Muscle layer of colon (tissue), 2 donors: ENCODE measurements at regions not wholly inside any gene's neighbourhood (a gene's known extent, or its start where the extent isn't known, plus 50 kb on each side); places are given as distances from the start of the nearest gene placed in this dataset.

ENCODE experiments used
- H3K27ac ChIP-seq: one replicate; pipeline ENCODE4 v1.7.0; 2013; ENCODE audit warnings: low read depth, mild to moderate bottlenecking, low read length, moderate library complexity
- H3K27me3 ChIP-seq, 2 donors: one replicate each; pipeline ENCODE4 v1.7.0; 2013; ENCODE audit warnings: low read length in 2 of 2, mild to moderate bottlenecking in 2 of 2; ENCODE audit not compliant: insufficient read depth in 2 of 2, control insufficient read depth in 1 of 2
- H3K36me3 ChIP-seq: one replicate; pipeline ENCODE4 v1.7.0; 2013; ENCODE audit warnings: mild to moderate bottlenecking, low read length; ENCODE audit not compliant: insufficient read depth
- H3K4me1 ChIP-seq: one replicate; pipeline ENCODE4 v1.7.0; 2013; ENCODE audit warnings: mild to moderate bottlenecking, low read length; ENCODE audit not compliant: insufficient read depth
- H3K4me3 ChIP-seq, 2 donors: one replicate each; pipeline ENCODE4 v1.7.0; 2013; ENCODE audit warnings: low read length in 2 of 2, low read depth in 1 of 2, mild to moderate bottlenecking in 1 of 2, moderate library complexity in 1 of 2
- H3K9ac ChIP-seq: one replicate; pipeline ENCODE4 v1.7.0; 2013; ENCODE audit warnings: low read length
- H3K9me3 ChIP-seq: one replicate; pipeline ENCODE4 v1.7.0; 2013; ENCODE audit warnings: mild to moderate bottlenecking, low read length
- donor health status: abdominal sarcoma.
- donor health status: Adenocarcinoma of cecum.

DNA sequence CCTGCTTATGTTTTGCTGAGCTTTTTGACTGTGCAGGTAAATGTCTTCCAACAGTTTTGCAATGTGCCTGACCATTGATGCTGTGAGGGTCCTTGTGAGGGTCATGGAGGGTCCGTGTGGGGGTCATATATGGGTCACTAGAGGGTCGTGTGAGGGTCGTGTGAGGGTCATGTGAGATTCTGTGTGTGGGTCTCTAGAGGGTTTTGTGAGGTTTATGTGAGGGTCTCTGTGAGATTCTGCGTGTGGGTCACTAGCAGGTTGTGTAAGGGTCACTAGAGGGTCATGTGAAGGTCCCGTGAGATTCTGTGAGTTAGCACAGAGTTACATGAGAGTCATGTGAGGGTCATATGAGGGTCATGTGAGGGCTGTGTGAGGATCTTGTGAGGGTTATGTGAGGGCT, 263.9 kb upstream of the B3GAT1 start:
- no peak overlapping the region for H3K4me3 ChIP-seq
- no peaks in the 10 kb centered on the region for H3K36me3 ChIP-seq
- H3K4me1 ChIP-seq: no peaks in the 10 kb centered on the region
- no peaks in the 10 kb centered on the region for H3K27me3 ChIP-seq
- H3K27ac ChIP-seq: no peak overlapping the region
- no peaks in the 10 kb centered on the region for H3K9me3 ChIP-seq
- H3K9ac ChIP-seq: no peak overlapping the region

DNA sequence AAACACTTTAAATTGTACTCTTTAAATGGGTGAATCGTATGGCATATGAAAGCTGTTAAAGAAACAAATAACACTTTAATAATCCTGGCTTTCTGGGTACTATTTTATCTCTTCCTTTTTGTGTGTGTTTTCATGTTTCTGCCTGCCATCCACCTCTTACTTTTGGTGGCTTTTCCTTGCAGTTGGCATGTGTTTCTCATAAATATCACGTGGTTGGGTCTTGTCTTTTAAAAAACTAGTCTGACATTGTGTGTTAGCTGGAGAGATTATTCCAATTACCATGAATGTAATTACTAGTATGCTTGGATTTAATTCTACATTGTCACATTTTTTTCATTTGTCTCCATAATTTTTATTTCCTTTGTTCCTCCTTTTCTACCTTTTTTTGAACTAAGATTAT, 262.9 kb upstream of the B3GAT1 start:
- Histone ChIP-seq H3K27me3 (peaks cover 0 to 1% of the 10 kb centered on the region in 2 donors), H3K9me3 (no peaks in the 10 kb centered on the region), H3K9ac (no peak overlapping the region), H3K27ac (no peak overlapping the region), H3K4me1 (no peaks in the 10 kb centered on the region), H3K4me3 (no peak overlapping the region), H3K36me3 (no peaks in the 10 kb centered on the region)

DNA sequence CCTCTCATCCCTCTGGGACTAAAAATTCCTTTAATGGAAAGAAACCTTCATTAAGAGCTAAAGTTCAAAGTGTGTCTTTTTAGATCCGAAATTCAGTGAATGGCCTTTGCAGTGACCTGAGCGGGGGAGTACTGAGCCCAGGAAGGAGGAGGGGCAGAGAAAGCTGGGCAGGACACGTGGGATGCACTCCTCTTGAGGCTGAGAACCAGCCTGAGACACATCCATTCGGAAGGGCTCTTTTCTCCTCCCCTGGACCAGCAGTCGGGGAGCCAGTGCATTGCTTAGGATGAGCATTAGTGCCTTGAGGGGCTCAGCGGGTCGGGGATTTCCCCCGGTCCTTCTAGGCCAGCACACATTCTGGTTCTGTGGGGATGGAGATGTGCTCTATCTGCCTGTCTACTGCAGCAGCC, 258.9 kb upstream of the B3GAT1 start:
- Histone ChIP-seq H3K9me3 (no peaks in the 10 kb centered on the region), H3K27ac (no peak overlapping the region), H3K27me3 (peaks cover 0 to 8% of the 10 kb centered on the region in 2 donors), H3K36me3 (no peaks in the 10 kb centered on the region), H3K4me1 (no peaks in the 10 kb centered on the region), H3K4me3 (no peak overlapping the region), H3K9ac (no peak overlapping the region)

DNA sequence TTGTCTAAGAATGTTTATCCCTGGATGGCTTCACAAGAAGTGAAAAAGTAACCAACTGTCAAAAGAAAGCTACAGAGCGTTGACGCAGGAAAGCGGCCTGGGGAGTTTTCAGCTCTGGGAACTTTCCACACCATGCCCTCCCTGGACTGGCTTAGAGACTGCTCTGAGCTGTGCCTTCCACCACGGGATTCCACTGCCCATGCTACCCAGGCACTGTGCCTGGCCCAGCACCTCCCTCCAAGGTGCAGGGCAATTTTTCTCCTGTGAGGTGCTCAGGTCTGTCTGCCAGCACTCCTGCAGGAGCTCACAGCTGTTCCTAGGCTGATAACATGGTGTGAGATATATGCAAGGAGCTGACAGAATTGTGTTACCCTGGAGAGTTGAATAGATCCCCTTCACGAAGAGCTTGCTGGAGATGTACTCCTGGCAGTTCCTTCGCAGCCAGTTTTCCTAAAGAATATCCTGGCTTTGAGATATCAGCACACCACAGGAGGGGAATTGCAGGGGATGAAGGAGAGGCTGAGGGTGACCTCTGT, 258.3 kb upstream of the B3GAT1 start:
- Histone ChIP-seq H3K4me1 (no peaks in the 10 kb centered on the region), H3K36me3 (no peaks in the 10 kb centered on the region), H3K4me3 (no peak overlapping the region), H3K9me3 (no peaks in the 10 kb centered on the region), H3K27me3 (peaks cover 0 to 8% of the 10 kb centered on the region in 2 donors), H3K27ac (no peak overlapping the region), H3K9ac (no peak overlapping the region)

DNA sequence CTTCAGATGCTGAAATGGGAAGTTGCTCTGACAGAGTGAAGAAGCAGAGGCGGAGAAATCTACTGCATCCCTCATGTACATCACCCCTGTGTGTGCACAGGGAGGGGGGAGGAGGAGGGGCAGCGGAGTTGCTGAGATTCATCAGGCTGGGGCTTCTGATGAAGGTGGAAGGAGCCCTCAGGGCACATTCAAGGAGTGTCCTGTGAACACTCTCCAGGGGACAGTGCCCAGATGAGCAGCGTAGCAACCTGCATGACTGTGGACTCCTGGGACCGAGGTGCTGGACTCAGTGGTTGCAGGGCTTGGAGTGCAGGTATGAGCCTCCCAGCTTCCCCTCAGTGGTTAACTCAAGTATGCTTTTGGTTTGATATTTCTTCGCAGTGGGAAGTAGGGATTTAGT, 257.8 kb upstream of the B3GAT1 start:
- Histone ChIP-seq H3K36me3 (no peaks in the 10 kb centered on the region), H3K4me3 (no peak overlapping the region), H3K9ac (no peak overlapping the region), H3K9me3 (no peaks in the 10 kb centered on the region), H3K27me3 (peaks cover 0 to 8% of the 10 kb centered on the region in 2 donors), H3K27ac (no peak overlapping the region), H3K4me1 (no peaks in the 10 kb centered on the region)

DNA sequence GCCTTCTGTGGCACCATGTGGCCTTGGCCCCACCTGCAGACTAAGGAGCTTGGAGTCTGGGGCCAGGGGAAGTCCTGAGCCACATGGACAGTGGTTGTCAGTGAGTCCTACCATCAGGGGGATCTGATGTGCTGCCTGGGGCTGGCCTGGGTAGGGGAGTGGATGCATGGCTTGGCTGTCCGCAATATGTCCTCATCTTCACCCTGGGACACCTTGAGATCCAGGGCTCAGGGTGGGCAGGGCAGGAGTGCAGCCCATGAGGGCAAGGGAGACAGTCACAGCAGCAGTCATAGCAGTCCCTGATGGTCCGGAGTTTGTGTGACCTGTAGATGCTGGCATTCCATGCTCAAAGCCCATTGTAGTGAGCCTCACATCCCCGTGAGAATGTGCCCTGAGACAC, 256.8 kb upstream of the B3GAT1 start:
- no peaks in the 10 kb centered on the region for H3K9me3 ChIP-seq
- peaks cover 0 to 8% of the 10 kb centered on the region in 2 donors for H3K27me3 ChIP-seq
- no peaks in the 10 kb centered on the region for H3K36me3 ChIP-seq
- no peak overlapping the region for H3K9ac ChIP-seq
- no peaks in the 10 kb centered on the region for H3K4me1 ChIP-seq
- H3K4me3 ChIP-seq: no peak overlapping the region
- no peak overlapping the region for H3K27ac ChIP-seq

DNA sequence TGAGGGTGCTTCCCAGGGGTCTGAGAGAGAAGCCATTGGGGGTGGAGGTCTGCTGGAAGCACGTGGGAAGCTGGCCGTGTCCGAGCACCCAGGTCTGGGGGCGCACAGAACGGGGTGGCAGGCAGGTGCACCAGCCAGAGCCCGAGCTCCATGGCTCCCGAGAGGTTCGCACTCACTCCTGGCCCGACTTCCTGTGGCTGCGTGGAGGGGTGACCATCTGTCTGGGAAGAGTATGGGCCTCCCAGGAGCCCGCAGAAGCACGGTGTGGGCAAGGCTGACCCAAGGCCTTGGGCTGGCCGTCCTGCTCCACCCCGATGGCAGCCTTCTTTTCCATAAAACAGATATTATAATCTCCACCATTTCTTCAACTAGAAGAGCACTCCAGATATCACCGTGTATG, 256.0 kb upstream of the B3GAT1 start:
- Histone ChIP-seq H3K27ac (no peak overlapping the region), H3K9me3 (no peaks in the 10 kb centered on the region), H3K36me3 (no peaks in the 10 kb centered on the region), H3K4me3 (no peak overlapping the region), H3K4me1 (no peaks in the 10 kb centered on the region), H3K9ac (no peak overlapping the region), H3K27me3 (peaks cover 0 to 8% of the 10 kb centered on the region in 2 donors)

DNA sequence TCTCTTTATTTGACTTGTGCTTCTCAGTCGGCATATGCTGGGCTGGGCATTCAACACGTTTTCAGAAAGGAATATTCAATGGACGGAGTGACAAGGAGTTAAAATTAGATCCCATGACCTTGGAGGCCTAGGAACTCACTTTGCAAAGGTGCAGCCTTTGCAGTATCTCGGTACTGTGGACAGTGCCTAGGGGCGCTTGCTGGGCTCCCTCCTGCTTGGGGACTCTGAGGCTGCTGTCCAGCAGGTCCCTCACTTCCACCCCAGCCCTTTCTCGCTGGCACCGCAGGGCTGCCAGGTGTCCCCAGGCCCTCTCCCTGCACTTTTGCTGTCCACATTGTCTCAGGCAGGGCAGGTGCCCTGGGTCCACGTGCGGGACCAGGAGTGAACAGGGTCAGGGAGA, 255.5 kb upstream of the B3GAT1 start:
- H3K9ac ChIP-seq: no peak overlapping the region
- no peak overlapping the region for H3K4me3 ChIP-seq
- peaks cover 0 to 8% of the 10 kb centered on the region in 2 donors for H3K27me3 ChIP-seq
- H3K27ac ChIP-seq: no peak overlapping the region
- H3K9me3 ChIP-seq: no peaks in the 10 kb centered on the region
- no peaks in the 10 kb centered on the region for H3K36me3 ChIP-seq
- H3K4me1 ChIP-seq: no peaks in the 10 kb centered on the region

DNA sequence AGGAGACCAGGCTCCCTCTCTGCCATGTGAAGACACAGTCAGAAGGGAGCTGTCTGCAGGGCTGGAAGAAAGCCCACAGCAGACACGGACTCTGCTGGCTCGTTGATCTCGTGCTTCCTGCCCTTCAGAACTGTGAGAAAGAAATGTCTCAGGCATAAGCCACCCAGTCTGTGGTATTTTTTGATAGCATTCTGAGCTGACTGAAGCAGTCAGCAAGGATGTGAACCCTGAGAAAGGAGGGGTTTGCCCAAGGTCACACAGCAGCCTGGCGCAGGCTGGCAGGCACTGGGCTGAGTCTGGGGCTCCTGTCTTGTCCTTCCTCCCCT, 255.1 kb upstream of the B3GAT1 start:
- Histone ChIP-seq H3K27me3 (peaks cover 0 to 8% of the 10 kb centered on the region in 2 donors), H3K4me3 (no peak overlapping the region), H3K27ac (no peak overlapping the region), H3K9me3 (no peaks in the 10 kb centered on the region), H3K36me3 (no peaks in the 10 kb centered on the region), H3K4me1 (no peaks in the 10 kb centered on the region), H3K9ac (no peak overlapping the region)

DNA sequence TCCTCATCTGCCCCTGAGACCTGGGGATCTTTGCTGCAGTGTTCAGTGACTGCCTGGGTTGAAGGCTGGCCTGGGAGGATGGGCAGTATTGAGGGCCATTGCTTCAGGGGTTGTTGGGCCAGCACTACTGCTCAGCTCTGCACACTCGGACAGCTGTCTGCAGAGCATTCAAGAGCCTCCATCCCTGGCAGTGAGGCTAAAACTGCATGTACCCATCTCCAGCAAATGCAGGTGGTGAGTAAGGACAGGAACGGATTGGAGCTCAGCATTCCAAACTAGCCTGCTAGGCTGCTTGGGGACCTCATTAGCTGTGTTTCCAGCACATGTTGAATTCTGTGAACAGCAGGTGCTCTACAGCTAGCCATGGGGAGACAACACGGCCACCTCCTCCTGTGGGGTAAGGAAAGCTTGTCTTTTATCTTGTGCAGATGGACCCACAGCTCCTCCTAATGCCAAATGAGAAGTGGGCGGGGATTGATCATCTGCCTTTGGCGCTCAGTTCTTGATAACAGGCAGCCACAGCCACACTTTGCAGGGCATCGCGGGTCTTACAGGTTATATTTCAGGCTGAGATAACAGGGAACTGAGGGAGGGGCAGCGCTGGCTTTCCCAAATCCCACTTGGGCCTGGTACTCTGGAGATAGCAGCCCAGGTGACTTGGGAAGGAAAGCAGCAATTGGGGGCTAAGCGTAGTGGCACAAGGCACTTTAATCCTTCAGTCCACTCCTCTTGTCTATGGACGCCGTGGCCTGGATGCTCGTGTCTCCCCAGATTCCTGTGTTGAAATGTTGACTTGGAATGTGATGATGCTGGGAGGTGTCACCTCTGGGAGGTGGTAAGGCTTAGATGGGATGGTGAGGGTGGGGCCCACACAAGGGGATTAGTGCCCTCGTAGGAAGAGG, 254.5 kb upstream of the B3GAT1 start:
- H3K9ac ChIP-seq: no peak overlapping the region
- H3K4me3 ChIP-seq: no peak overlapping the region
- no peaks in the 10 kb centered on the region for H3K4me1 ChIP-seq
- H3K9me3 ChIP-seq: no peaks in the 10 kb centered on the region
- H3K27ac ChIP-seq: no peak overlapping the region
- H3K36me3 ChIP-seq: no peaks in the 10 kb centered on the region
- peaks cover 0 to 8% of the 10 kb centered on the region in 2 donors for H3K27me3 ChIP-seq

DNA sequence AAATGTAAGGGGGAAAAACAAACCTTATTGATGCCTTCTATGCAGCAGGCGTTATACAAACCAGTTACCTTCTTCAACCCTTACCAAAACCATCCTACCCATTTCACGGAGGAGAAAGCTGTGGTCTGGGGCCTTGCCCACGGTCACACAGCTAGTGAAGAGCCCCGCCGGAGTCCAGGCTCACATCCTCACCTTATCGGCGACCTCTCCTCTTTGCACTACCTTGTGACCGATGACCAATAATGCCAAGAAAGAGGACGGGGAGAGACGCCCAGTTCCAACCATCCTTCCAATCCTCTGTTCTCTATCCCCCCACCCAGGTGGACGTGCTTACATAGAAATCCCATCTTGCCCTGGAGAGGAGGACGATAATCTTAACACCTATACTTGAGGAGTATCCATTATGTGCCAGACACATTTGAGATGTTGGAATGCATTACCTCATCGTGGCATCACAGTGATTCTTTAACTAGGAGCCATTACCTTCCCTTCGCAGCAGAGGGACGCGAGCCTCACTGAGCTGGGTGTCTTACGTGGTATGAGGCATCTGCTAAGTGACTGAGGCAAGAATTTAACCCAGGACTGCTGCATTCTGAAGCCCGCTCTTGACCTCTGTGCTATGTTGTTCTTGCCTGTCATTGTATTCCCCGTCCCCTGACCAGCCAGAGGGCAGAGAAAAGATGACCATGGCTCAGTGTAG, 253.7 kb upstream of the B3GAT1 start:
- Histone ChIP-seq H3K27ac (no peak overlapping the region), H3K4me3 (no peak overlapping the region), H3K4me1 (no peaks in the 10 kb centered on the region), H3K9me3 (no peaks in the 10 kb centered on the region), H3K36me3 (no peaks in the 10 kb centered on the region), H3K9ac (no peak overlapping the region), H3K27me3 (peaks cover 0 to 8% of the 10 kb centered on the region in 2 donors)
